Central memory CD4-positive, alpha-beta T cell (primary cell): ENCODE measurements at regions not wholly inside any gene's neighbourhood (a gene's known extent, or its start where the extent isn't known, plus 50 kb on each side); places are given as distances from the start of the nearest gene placed in this dataset.
A peak's percentile ranks its signal among the peaks of the same experiment; 100 is the strongest.

Experiments
- DNase-seq: peaks from one replicate; pipeline ENCODE4 v3.0.0; 2022

GRCh38 chr12:4045786-4046494, 172.7 kb upstream of the PARP11 start:
- DNase-seq, result no peak

- no peak for DNase-seq
Observed at GRCh38 chr12:4044736-4045730, 171.8 kb upstream of the PARP11 start.

- no peak for DNase-seq
Observed at GRCh38 chr12:4044101-4044500, 170.9 kb upstream of the PARP11 start.

GRCh38 chr12:4041187-4041885, 168.1 kb upstream of the PARP11 start:
- no peak for DNase-seq

GRCh38 chr12:4039931-4040330, 166.7 kb upstream of the PARP11 start:
- no peak for DNase-seq

- no peak for DNase-seq
Observed at GRCh38 chr12:4037747-4038312, 164.6 kb upstream of the PARP11 start.

GRCh38 chr12:4036671-4037271, 163.6 kb upstream of the PARP11 start:
- no peak for DNase-seq

- DNase-seq, result no peak
Observed at GRCh38 chr12:4034921-4035320, 161.7 kb upstream of the PARP11 start.

GRCh38 chr12:4032924-4033615, 159.9 kb upstream of the PARP11 start:
- no peak for DNase-seq

GRCh38 chr12:4031703-4032291, 158.6 kb upstream of the PARP11 start:
- DNase-seq, result no peak

- peak; percentile 67 for DNase-seq
Observed at GRCh38 chr12:4030929-4031702, 157.9 kb upstream of the PARP11 start.

- peak; percentile 59 for DNase-seq
Observed at GRCh38 chr12:4027412-4027811, 154.2 kb upstream of the PARP11 start.

- no peak for DNase-seq
Observed at GRCh38 chr12:4026517-4026916, 153.3 kb upstream of the PARP11 start.

- DNase-seq, result no peak
Observed at GRCh38 chr12:4026020-4026358, 152.8 kb upstream of the PARP11 start.

- DNase-seq, result no peak
Observed at GRCh38 chr12:4025181-4026019, 152.2 kb upstream of the PARP11 start.

GRCh38 chr12:4024701-4025100, 151.5 kb upstream of the PARP11 start:
- no peak for DNase-seq

- DNase-seq, result no peak
Observed at GRCh38 chr12:4015225-4016091, 142.3 kb upstream of the PARP11 start.

GRCh38 chr12:4014858-4015224, 141.6 kb upstream of the PARP11 start:
- DNase-seq, result no peak

- DNase-seq, result no peak
Observed at GRCh38 chr12:4014444-4014843, 141.2 kb upstream of the PARP11 start.
